GM12864 (cell line): ENCODE measurements at regions not wholly inside any gene's neighbourhood (a gene's known extent, or its start where the extent isn't known, plus 50 kb on each side); places are given as distances from the start of the nearest gene placed in this dataset.

ENCODE experiments used
- DNase-seq: peaks from one replicate; pipeline ENCODE4 v3.0.0-alpha.2; 2011; ENCODE audit warnings: low read depth
- H3K4me3 ChIP-seq: 2 replicates; pipeline ENCODE4 v1.5.1; 2011; ENCODE audit warnings: mild to moderate bottlenecking, low read depth, low read length, control low read depth
- CTCF ChIP-seq: IDR thresholded peaks from 2 replicates; pipeline ENCODE4 v1.5.1; 2011; ENCODE audit warnings: low read depth, mild to moderate bottlenecking, moderate library complexity, low read length, control low read depth, inconsistent platforms; ENCODE audit errors: missing control alignments

DNA sequence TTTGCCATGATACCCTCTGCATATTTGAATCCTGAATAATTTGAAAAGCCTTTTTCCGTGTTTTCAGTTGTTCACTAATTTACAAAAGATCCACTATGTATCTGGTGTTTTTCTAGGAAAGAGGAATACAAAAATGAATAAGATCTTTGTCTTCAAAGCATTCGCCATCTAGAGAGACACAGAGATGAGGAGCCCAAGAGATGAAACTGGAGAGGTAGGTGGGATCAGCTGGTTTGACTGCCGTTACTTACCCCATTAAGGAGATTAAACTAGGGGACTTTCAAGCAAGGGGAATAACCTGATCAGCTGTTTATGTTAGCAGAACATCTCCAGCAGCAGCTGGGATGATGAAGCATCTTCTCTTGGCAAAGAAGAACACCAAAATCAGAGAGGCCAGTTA is 150.2 kb upstream of the SATB2 start:
- TF ChIP-seq CTCF: no peak
- DNase-seq: no peak
- no peak overlapping the region for H3K4me3 ChIP-seq

DNA sequence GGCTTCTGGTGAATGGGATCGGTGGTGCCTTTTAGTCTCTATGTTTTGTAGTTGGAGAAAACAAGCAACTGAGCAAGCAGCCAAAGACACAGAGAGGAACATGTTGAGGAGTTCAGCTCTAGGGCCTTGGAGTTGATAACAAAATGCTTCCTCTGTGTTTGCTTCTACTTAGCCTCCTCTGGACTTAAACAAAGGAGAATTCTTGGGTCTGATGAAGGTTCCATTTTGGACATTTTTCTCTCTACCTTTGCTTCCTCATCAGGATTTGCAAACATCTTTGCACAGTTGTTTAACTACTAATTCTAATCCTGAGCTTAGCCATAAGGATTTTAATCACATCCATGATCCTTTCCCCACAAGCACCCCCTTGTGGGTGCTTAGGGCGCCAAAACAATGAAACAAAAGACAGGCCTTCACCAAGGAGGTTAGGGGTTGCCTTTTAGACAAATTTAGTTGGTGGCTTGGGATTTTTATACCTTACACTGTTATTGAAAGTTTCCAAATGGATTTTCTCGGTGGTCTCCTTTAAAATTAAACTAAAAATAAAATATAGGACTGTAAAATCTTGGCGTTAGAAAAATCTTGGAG is 148.5 kb upstream of the SATB2 start:
- TF ChIP-seq CTCF: no peak
- no peak for DNase-seq
- no peak overlapping the region for H3K4me3 ChIP-seq

- DNase-seq: no peak
- H3K4me3 ChIP-seq: no peak overlapping the region
- TF ChIP-seq CTCF: no peak
These were observed 146.1 kb upstream of the SATB2 start for GRCh38 chr2:199603721-199604291.

DNA sequence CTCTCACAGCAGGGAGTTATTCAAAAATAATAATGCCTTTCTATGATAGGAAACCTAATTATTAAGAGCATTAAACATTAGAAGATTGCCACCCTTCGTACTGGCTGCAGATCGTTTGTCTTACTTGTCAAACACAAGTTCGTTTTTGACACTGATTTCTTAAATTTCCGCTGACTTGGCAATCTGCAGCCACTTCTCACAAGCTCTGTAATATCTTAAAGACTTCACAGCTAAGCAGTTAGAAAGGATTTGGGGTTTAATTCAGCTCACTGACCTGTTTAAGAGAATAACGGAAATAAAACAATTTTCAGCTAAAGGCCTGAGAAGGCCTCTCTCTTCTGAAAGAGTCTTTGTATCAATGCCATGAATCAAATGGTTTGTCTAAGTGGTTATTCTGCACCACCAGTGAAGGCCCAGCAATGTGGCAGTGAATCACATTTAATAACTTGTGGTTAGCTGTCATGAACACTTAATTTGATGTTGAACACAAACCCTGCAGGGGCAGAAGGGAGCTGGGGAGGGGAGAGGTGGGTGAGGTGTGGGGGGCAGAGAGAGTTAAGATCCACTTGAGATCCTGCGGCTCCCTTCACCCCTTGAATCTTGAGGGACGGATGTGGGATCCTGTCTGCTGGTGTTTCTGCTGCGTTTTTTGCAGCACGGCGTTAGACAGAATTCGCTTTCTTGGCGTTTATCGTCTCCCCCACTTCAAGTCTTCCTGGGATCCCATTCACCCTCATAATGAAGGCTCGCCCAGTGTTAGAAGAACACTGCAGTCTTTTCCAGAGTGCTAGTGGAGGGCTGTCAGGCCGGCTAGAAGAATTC is 145.4 kb upstream of the SATB2 start:
- no peak for TF ChIP-seq CTCF
- no peak for DNase-seq
- no peak overlapping the region for H3K4me3 ChIP-seq

DNA sequence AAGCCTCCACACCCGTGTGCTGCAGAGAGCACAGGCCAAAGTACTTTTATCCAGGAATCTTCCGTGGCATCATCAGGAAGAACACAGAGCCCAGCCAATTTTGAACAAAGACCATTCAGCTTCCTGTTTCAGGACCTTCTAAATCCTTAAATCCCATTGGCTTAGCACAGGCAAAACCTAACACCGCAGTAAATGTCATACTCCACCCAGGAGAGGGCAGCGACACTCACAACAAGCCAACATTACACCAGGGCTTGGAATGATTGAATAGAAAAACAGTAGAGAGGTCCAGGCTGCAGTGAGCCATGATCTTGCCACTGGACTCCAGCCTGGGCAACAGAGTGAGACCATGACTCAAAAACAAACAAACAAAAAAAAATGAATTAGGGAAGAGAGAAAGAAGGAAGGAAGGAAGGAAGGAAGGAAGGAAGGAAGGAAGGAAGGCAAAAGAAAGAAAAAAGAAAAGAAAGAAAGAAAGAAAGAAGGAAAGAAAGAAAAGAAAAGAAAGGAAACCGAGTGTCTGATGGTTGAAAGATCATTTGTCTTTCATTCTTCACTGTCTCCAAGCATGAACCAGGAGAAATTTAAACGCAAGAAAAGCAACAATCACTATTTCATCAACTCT is 144.6 kb upstream of the SATB2 start:
- no peak for DNase-seq
- TF ChIP-seq CTCF: no peak
- no peak overlapping the region for H3K4me3 ChIP-seq

DNA sequence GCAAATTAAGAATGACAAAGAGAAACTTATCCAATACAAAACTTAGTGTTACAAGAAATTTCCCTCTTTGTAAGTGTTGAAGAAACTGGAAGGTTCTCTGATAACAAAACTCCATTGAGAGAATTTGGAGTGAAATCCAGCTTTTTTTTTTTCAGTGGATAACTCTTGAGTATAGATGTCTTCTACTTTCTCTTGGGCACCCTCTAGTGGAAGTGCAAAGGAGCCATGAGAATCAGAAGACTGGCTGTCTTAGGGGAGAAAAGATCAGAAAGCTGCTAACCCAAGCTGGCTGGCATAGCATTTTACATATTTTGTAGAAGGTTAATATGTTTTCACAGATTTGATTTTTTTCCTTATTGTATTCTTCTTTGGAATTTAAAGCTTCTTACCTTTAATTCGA is 138.8 kb upstream of the SATB2 start:
- H3K4me3 ChIP-seq: no peak overlapping the region
- TF ChIP-seq CTCF: peak; percentile 49
- no peak for DNase-seq
